ENCODE measurements at regions not wholly inside any gene's neighbourhood (a gene's known extent, or its start where the extent isn't known, plus 50 kb on each side); places are given as distances from the start of the nearest gene placed in this dataset.
A peak's percentile ranks its signal among the peaks of the same experiment; 100 is the strongest.

- TF ChIP-seq ZNF121 (tag by site-specific recombination; IDR thresholded peaks at IDR 0.05): no peak
Observed at GRCh38 chr4:185919107-185919506, 107.1 kb upstream of the SORBS2 start (continued).

- ChIA-PET POLR2A (no interaction called here), CTCF (no interaction called here)
- TF ChIP-seq FEZF1 (tag by site-specific recombination; IDR thresholded peaks at IDR 0.05) (peak; percentile 68), YY2 (tag by site-specific recombination; IDR thresholded peaks at IDR 0.05) (no peak), ZNF692 (tag by site-specific recombination; IDR thresholded peaks at IDR 0.05) (no peak)
- Histone ChIP-seq H3K4me3 (ENCODE audit: low read depth, low read length) (no peak overlapping the region), H3K4me1 (ENCODE audit: control insufficient read depth, insufficient read depth, low read length) (peaks cover 3% of the 10 kb centered on the region; the same call in 1 of the 2 replicates), H3K36me3 (ENCODE audit: control insufficient read depth in 2 of 2, insufficient read depth in 1 of 2, low read length in 2 of 2) (no peaks in the 10 kb centered on the region), H3K9me3 (ENCODE audit: control insufficient read depth, insufficient read depth, low read depth, low read length) (no peaks in the 10 kb centered on the region), H3K27ac (ENCODE audit: extremely low read depth, low read depth, low read length) (no peak overlapping the region)
Observed at GRCh38 chr4:185920171-185920570, 108.2 kb upstream of the SORBS2 start.

GRCh38 chr4:185920691-185921260 lies 108.8 kb upstream of the SORBS2 start:
- Histone ChIP-seq H3K4me1 (ENCODE audit: control insufficient read depth, insufficient read depth, low read length) (no peaks in the 10 kb centered on the region), H3K27ac (ENCODE audit: extremely low read depth, low read depth, low read length) (no peak overlapping the region), H3K36me3 (ENCODE audit: control insufficient read depth in 2 of 2, insufficient read depth in 1 of 2, low read length in 2 of 2) (no peaks in the 10 kb centered on the region), H3K4me3 (ENCODE audit: low read depth, low read length) (no peak overlapping the region), H3K9me3 (ENCODE audit: control insufficient read depth, insufficient read depth, low read depth, low read length) (no peaks in the 10 kb centered on the region)
- ChIA-PET POLR2A (no interaction called here), CTCF (no interaction called here)
- no peak for TF ChIP-seq ZNF174 (tag by site-specific recombination; IDR thresholded peaks at IDR 0.05)
- TF ChIP-seq MZF1 (tag by site-specific recombination; IDR thresholded peaks at IDR 0.05; ENCODE audit: borderline replicate concordance): no peak
- TF ChIP-seq ZNF558 (tag by site-specific recombination; IDR thresholded peaks at IDR 0.05): no peak
- TF ChIP-seq ATF2 (tag by site-specific recombination; IDR thresholded peaks at IDR 0.05; ENCODE audit: low read depth): peak; percentile 53; the same call in 1 of the 2 replicates
- TF ChIP-seq HOXC10 (CRISPR knock-in tag; IDR thresholded peaks at IDR 0.05): no peak
- no peak for TF ChIP-seq ZNF843 (tag by site-specific recombination; IDR thresholded peaks at IDR 0.05)
- 0 out of 2 replicates have a peak, but pooled peaks have one; percentile 14 for TF ChIP-seq FEZF1 (tag by site-specific recombination; IDR thresholded peaks at IDR 0.05)
- TF ChIP-seq ELK4 (IDR thresholded peaks at IDR 0.05; ENCODE audit: borderline replicate concordance, low read depth, low read length): no peak
- no peak for TF ChIP-seq ZNF521 (tag by site-specific recombination; IDR thresholded peaks at IDR 0.05)
- no peak for TF ChIP-seq RBAK (tag by site-specific recombination; IDR thresholded peaks at IDR 0.05)
- TF ChIP-seq ZBTB20 (tag by site-specific recombination; IDR thresholded peaks at IDR 0.05): no peak
- no peak for TF ChIP-seq ZNF112 (tag by site-specific recombination; IDR thresholded peaks at IDR 0.05)
- no peak for TF ChIP-seq ZNF529 (tag by site-specific recombination; IDR thresholded peaks at IDR 0.05; ENCODE audit: insufficient replicate concordance)
